ENCODE measurements at regions not wholly inside any gene's neighbourhood (a gene's known extent, or its start where the extent isn't known, plus 50 kb on each side); places are given as distances from the start of the nearest gene placed in this dataset.
"Not testable (repeated sequence)": the region's sequence is repeated elsewhere in the genome, so short reads cannot be mapped to it uniquely, and the experiment has no call there.

DNA sequence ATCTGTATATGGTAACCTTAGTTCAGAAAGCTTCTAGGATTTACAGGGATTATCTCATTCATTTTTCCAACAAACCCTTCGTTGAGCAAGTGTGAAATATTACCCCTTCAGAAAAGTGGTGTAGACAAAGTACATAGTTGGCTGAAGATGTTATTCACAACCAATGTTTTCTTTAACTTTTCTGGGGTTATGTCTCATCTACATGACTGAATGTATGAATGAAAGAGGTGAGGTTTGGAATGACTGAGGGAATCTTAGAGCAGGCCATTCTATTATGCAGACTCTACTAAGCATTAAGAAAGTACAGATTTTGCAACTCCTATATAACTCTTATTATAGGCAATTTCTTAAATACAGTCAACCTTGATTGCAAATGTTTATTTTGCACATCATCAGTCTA is 167.2 kb downstream of the NDFIP2 start:
- DNase-seq, result no peak

- DNase-seq, result no peak
Observed at GRCh38 chr13:79647533-79647932, 166.6 kb downstream of the NDFIP2 start.

DNA sequence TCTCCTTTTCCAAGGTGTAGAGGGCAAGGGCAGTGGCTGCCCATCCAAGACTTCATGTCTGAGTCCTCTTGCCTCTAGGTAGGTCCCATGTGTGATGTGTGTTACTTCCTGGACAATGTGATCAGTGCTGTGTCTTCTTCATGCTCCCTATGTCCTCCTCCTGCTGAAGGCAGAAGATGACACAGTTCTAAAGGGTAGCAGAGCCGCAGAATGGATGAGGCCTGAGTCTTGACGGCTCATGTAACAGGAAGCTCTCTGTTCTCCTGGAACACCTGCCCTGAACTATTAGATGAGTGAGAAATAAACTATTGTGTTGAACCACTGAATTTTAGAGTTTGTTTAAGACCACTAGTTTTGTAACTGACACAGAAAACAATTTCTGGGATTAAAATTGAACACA is 165.9 kb downstream of the NDFIP2 start:
- DNase-seq, result no peak

DNA sequence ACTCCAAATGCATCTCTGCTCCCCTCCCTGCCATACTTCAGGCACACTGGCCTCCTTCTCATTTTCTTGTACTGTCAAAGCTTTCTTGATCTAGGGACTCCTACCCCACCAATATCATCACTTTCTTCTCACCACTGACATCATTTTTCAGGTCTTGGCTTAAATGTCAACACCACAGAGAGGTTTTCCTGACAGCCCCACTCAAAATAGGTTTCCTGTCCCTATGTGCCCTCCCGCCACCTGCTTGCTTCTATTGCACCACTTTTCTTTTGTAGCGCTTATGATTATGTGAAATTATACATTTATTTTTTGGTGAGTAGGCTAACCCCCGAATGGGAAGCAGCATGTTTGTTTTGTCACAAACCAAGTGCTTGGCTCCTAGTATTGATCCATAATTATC is 164.6 kb downstream of the NDFIP2 start:
- DNase-seq, result no peak

DNA sequence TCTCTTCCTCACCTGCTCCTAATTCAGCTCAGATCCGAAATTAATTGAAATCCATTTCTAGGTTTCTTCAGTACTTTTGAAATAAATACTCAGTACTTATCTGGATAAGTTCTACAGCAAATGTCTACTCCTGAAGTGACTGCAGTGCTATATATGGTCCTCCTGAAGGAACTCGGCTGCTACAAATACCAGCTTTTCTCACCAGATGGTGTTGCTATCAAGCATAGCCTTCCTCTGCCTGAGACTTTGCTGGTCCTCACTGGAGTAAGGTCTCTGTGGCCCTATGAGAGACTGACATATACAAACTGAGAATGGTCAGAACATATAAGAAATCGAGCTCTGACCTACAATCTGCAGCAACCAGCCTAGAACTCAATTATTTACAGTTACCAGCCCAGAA is 161.6 kb downstream of the NDFIP2 start:
- DNase-seq, result no peak

- DNase-seq, result no peak
Observed at GRCh38 chr13:79637133-79637763, 156.3 kb downstream of the NDFIP2 start.

DNA sequence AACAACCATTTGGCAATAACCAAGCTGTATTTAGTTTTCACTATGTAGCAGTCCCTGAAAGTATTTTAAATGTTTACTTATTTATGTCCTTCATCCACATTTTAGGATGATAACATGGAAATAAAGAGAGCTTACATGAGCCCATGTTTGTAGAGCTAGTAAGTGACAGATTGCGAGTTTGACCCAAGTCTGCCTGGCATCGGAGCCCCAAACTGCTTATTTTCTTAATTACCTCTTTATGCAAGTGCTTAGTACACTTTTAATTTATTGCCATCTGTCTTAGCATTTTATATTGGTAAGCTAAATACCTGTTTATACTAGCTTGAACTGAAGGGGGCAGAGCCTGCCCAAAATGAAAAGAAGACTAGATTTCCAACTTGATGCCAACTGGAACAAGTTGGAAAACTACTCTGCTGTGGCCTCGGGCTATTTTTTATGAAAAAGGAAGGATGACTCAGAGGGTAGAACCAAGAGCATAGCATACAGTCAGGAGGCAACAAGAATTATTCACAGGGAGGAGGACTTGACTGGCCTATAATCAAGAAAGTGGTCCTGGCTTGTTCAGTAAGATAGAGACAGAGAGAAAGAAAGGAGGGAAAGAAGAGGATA is 150.2 kb downstream of the NDFIP2 start:
- DNase-seq, result peak; percentile 94

- no peak for DNase-seq
Observed at GRCh38 chr13:79628463-79628862, 147.5 kb downstream of the NDFIP2 start.

DNA sequence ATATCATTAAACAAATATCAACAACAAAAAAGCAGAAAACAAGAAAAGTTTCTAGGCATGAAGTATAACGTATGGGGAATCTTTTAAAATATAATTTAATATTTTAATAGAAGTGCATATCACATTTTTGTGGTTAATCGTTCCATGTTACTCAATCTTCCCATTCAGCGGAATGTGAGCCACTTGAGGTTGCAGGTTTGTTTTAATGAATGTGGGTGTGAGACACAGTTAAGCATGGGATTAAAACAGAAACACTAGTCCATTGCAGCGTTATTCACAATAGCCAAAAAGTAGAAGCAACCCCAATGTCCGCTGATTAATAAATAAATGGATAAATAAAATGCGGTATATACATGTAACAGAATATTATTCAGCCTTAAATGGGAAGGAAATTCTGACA is 146.0 kb downstream of the NDFIP2 start:
- DNase-seq, result peak; percentile 37

- no peak for DNase-seq
Observed at GRCh38 chr13:79625517-79625916, 144.6 kb downstream of the NDFIP2 start.

- DNase-seq, result peak; percentile 70
Observed at GRCh38 chr13:79621902-79622301, 140.9 kb downstream of the NDFIP2 start.

GRCh38 chr13:79621449-79621848 is 140.5 kb downstream of the NDFIP2 start:
- no peak for DNase-seq

- no peak for DNase-seq
Observed at GRCh38 chr13:79614250-79614918, 133.4 kb downstream of the NDFIP2 start.

DNA sequence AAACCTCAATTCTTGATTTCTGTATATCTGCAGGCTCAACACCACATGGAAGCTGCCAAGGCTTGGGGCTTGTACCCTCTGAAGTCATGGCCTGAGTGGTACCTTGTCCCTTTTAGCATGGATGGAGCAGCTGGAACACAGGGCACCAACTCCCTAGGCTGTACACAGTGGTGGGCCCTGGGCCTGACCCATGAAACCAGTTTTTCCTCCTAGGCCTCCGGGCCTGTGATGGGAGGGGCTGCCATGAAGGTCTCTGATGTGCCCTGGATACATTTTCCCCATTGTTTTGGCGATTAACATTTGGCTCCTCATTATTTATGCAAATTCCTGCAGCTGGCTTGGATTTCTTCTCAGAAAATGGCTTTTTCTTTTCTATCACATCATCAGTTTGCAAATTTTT is 131.6 kb downstream of the NDFIP2 start:
- DNase-seq, result no peak

- DNase-seq, result not testable (repeated sequence)
Observed at GRCh38 chr13:79607895-79608294, 126.9 kb downstream of the NDFIP2 start.
